A673 (cell line): ENCODE measurements at regions not wholly inside any gene's neighbourhood (a gene's known extent, or its start where the extent isn't known, plus 50 kb on each side); places are given as distances from the start of the nearest gene placed in this dataset.

ENCODE experiments used
- BruUV-seq: library from RNA; stranded (reverse); fragments of 400-500 nt; replicated peaks from 2 replicates; lab custom pipeline; 2021; lab: Mats Ljungman, UMichigan
- CTCF ChIA-PET: fragments of 300-600 bp; sonication (Branson Sonifier 250); formaldehyde crosslinking; loops from one replicate; lab custom pipeline; 2022; ENCODE audit warnings: antibody characterized with exemption; lab: Charles Lee
- POLR2A ChIA-PET: fragments of 300-600 bp; sonication (Branson Sonifier 250); formaldehyde crosslinking; loops from one replicate; lab custom pipeline; 2022; ENCODE audit warnings: antibody characterized with exemption; ENCODE audit not compliant: low non-redundant PET; lab: Charles Lee
- DNase-seq: peaks from one replicate; pipeline ENCODE4 v3.0.0-alpha.2; 2015; ENCODE audit warnings: low spot score
- H3K27ac ChIP-seq: fragments of 200-600 bp; sonication (generic); 2 replicates; pipeline ENCODE4 v1.5.1; 2016; ENCODE audit warnings: mixed run types, low read depth, mild to moderate bottlenecking, mixed read lengths, antibody characterized with exemption, low read length; ENCODE audit not compliant: poor library complexity, severe bottlenecking
- H3K27me3 ChIP-seq: fragments of 200-600 bp; sonication (generic); replicated peaks from 2 replicates; pipeline ENCODE4 v1.6.1; 2017; ENCODE audit warnings: mixed run types, low read depth, mild to moderate bottlenecking, mixed read lengths, antibody characterized with exemption, low read length; ENCODE audit not compliant: insufficient read depth, poor library complexity
- H3K36me3 ChIP-seq: fragments of 200-600 bp; sonication (generic); 2 replicates; pipeline ENCODE4 v1.6.1; 2016; ENCODE audit warnings: mixed run types, mild to moderate bottlenecking, mixed read lengths, antibody characterized with exemption, low read length; ENCODE audit not compliant: insufficient read depth, poor library complexity, severe bottlenecking
- H3K4me1 ChIP-seq: fragments of 200-600 bp; sonication (generic); 2 replicates; pipeline ENCODE4 v1.6.1; 2017; ENCODE audit warnings: mixed run types, mild to moderate bottlenecking, mixed read lengths, antibody characterized with exemption, low read length; ENCODE audit not compliant: insufficient read depth, poor library complexity, severe bottlenecking
- H3K4me3 ChIP-seq: fragments of 200-600 bp; sonication (generic); 2 replicates; pipeline ENCODE4 v1.5.1; 2016; ENCODE audit warnings: low read depth, mixed run types, mild to moderate bottlenecking, mixed read lengths, low read length; ENCODE audit not compliant: poor library complexity, severe bottlenecking
- H3K9me3 ChIP-seq: fragments of 200-600 bp; sonication (generic); 2 replicates; pipeline ENCODE4 v1.6.1; 2016; ENCODE audit warnings: mixed run types, low read depth, mild to moderate bottlenecking, mixed read lengths, antibody characterized with exemption, low read length; ENCODE audit not compliant: poor library complexity, severe bottlenecking
- CTCF ChIP-seq: fragments of 300-800, 200-600 bp; sonication (generic); conservative IDR thresholded peaks from 2 replicates; pipeline ENCODE4 v1.5.1; 2017; ENCODE audit warnings: low read depth, mild to moderate bottlenecking, antibody characterized with exemption, low read length, moderate library complexity, mixed read lengths
- EZH2 ChIP-seq: fragments of 200-600 bp; sonication (generic); IDR thresholded peaks from 2 replicates; pipeline ENCODE4 v1.6.1; 2017; ENCODE audit warnings: borderline replicate concordance, low read depth, mild to moderate bottlenecking, mixed read lengths, antibody characterized with exemption, low read length; ENCODE audit not compliant: poor library complexity, severe bottlenecking
- intact Hi-C: fragments of 100-400 bp; cut with micrococcal nuclease; formaldehyde crosslinking; loops from one replicate; pipeline ENCODE4 v1.10.0; 2022; ENCODE audit not compliant: unreplicated experiment

DNA sequence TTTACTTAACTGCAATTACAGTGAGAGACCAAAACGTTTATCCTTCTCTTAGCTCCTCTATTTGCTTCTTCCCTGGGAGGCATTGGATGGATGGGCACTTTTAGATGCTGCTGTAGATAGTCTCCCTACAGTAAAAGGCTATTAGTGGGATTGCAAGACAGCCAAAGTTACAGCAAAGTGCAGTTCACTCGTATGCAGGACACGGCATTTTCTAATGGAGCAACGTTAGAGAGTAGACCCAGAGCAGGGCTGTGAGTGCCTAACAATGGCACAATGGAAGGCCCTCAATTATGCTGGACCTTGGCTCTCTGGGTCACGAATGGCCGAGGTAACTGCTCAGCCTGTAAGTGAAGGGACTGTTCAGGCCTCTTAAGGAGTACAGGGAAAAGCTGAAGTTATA lies 605.8 kb upstream of the NOX3 start:
- intact Hi-C loops, result no loop called here
- DNase-seq, result no peak
- Histone ChIP-seq H3K9me3 (peaks cover 2% of the 10 kb centered on the region), H3K4me3 (no peak overlapping the region), H3K27me3 (no peaks in the 10 kb centered on the region), H3K4me1 (no peaks in the 10 kb centered on the region), H3K27ac (no peak overlapping the region), H3K36me3 (no peaks in the 10 kb centered on the region)
- ChIA-PET CTCF (no interaction called here), POLR2A (no interaction called here)
- BruUV-seq, result no TSS peak
- TF ChIP-seq EZH2 (no peak), CTCF (no peak)

DNA sequence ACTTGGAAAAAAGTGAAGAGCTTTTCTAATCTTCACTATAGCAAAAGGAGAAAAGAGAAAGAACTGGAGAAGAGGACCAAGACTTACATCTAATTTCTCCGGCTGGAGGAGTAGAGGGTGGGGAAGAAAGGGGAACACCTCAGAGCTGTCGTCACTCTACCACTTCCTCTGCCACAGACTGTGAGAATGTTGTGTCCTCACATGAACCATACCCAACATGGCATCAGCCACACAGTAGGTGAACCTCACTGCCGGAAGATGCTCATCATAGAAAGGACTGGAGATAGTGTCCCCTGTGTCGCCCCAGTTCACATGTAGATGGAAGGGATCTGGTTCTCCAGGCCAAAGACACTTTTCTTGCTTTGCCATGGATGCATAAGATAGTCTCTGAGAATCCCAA lies 604.4 kb upstream of the NOX3 start:
- no peaks in the 10 kb centered on the region for H3K36me3 ChIP-seq
- no peaks in the 10 kb centered on the region for H3K4me1 ChIP-seq
- CTCF ChIA-PET, result no interaction called here
- TF ChIP-seq EZH2 (no peak), CTCF (no peak)
- H3K27ac ChIP-seq, result no peak overlapping the region
- no peak for DNase-seq
- no TSS peak for BruUV-seq
- intact Hi-C loops, result no loop called here
- POLR2A ChIA-PET, result no interaction called here
- H3K9me3 ChIP-seq, result peaks cover 9% of the 10 kb centered on the region
- no peak overlapping the region for H3K4me3 ChIP-seq
- no peaks in the 10 kb centered on the region for H3K27me3 ChIP-seq

- POLR2A ChIA-PET, result no interaction called here
- CTCF ChIA-PET, result no interaction called here
- Histone ChIP-seq H3K4me1 (no peaks in the 10 kb centered on the region), H3K9me3 (peaks cover 9% of the 10 kb centered on the region), H3K27me3 (no peaks in the 10 kb centered on the region), H3K27ac (no peak overlapping the region), H3K36me3 (no peaks in the 10 kb centered on the region), H3K4me3 (no peak overlapping the region)
- BruUV-seq, result no TSS peak
- no peak for DNase-seq
- intact Hi-C loops, result no loop called here
- no peak for TF ChIP-seq CTCF
- TF ChIP-seq EZH2, result no peak
These were observed 602.7 kb upstream of the NOX3 start for GRCh38 chr6:156058356-156058755.
